Astrocyte (in vitro differentiated cells and primary cell): ENCODE measurements at regions not wholly inside any gene's neighbourhood (a gene's known extent, or its start where the extent isn't known, plus 50 kb on each side); places are given as distances from the start of the nearest gene placed in this dataset.

Experiments
- DNase-seq: peaks from one replicate; pipeline ENCODE4 v3.0.0-alpha.2; 2010; ENCODE audit warnings: low read depth
- FAIRE-seq: peaks from 2 replicates; lab custom pipeline; 2011; peaks lifted over from hg19 to GRCh38; lab: Jason Lieb, UNC
- H2AFZ ChIP-seq: 2 replicates; pipeline ENCODE4 v1.6.0; 2012; ENCODE audit warnings: low read depth, low read length, inconsistent platforms
- H3K27ac ChIP-seq: 2 replicates; pipeline ENCODE4 v1.5.1; 2011; ENCODE audit warnings: low read depth, low read length, inconsistent platforms
- H3K27me3 ChIP-seq: 2 replicates; pipeline ENCODE4 v1.6.0; 2011; ENCODE audit warnings: low read length, inconsistent platforms; ENCODE audit not compliant: insufficient read depth
- H3K36me3 ChIP-seq: 2 replicates; pipeline ENCODE4 v1.5.1; 2011; ENCODE audit warnings: low read length, inconsistent platforms; ENCODE audit not compliant: insufficient read depth
- H3K4me1 ChIP-seq: 2 replicates; pipeline ENCODE4 v1.5.1; 2011; ENCODE audit warnings: low read length, inconsistent platforms; ENCODE audit not compliant: insufficient read depth
- H3K4me2 ChIP-seq: 2 replicates; pipeline ENCODE4 v1.6.0; 2012; ENCODE audit warnings: low read length, inconsistent platforms
- H3K4me3 ChIP-seq: 2 replicates; pipeline ENCODE4 v1.5.1; 2011; ENCODE audit warnings: low read depth, mild to moderate bottlenecking, low read length, inconsistent platforms; ENCODE audit not compliant: insufficient read depth
- H3K79me2 ChIP-seq: 2 replicates; pipeline ENCODE4 v1.6.0; 2012; ENCODE audit warnings: mild to moderate bottlenecking, low read length, inconsistent platforms; ENCODE audit not compliant: insufficient read depth
- H3K9ac ChIP-seq: 2 replicates; pipeline ENCODE4 v1.6.0; 2012; ENCODE audit warnings: mild to moderate bottlenecking, low read length, inconsistent platforms
- H3K9me3 ChIP-seq: 2 replicates; pipeline ENCODE4 v1.5.1; 2012; ENCODE audit warnings: low read depth, mild to moderate bottlenecking, low read length, inconsistent platforms; ENCODE audit not compliant: insufficient read depth
- H4K20me1 ChIP-seq: 2 replicates; pipeline ENCODE4 v1.6.0; 2012; ENCODE audit warnings: low read length, inconsistent platforms; ENCODE audit not compliant: insufficient read depth
- H3K27ac Mint-ChIP-seq: one replicate; pipeline ENCODE4 v1.8.0; 2021; ENCODE audit warnings: mild to moderate bottlenecking, mixed read lengths; ENCODE audit not compliant: unreplicated experiment
- H3K27me3 Mint-ChIP-seq: one replicate; pipeline ENCODE4 v1.8.0; 2021; ENCODE audit warnings: low read depth, mixed read lengths; ENCODE audit not compliant: unreplicated experiment
- H3K36me3 Mint-ChIP-seq: one replicate; pipeline ENCODE4 v1.8.0; 2021; ENCODE audit warnings: low read depth, mixed read lengths; ENCODE audit not compliant: unreplicated experiment
- H3K4me1 Mint-ChIP-seq: one replicate; pipeline ENCODE4 v1.8.0; 2021; ENCODE audit warnings: low read depth, mixed read lengths; ENCODE audit not compliant: unreplicated experiment
- H3K4me3 Mint-ChIP-seq: one replicate; pipeline ENCODE4 v1.8.0; 2021; ENCODE audit warnings: mild to moderate bottlenecking, moderate library complexity, mixed read lengths; ENCODE audit not compliant: unreplicated experiment
- H3K9me3 Mint-ChIP-seq: one replicate; pipeline ENCODE4 v1.8.0; 2021; ENCODE audit warnings: mild to moderate bottlenecking, mixed read lengths; ENCODE audit not compliant: unreplicated experiment
- EZH2 ChIP-seq: IDR thresholded peaks from 2 replicates; pipeline ENCODE4 v1.6.1; 2012; ENCODE audit warnings: mild to moderate bottlenecking, low read length, inconsistent platforms; ENCODE audit not compliant: insufficient read depth
- TF ChIP-seq, protein P1 (sequence below): IDR thresholded peaks from 2 replicates; pipeline ENCODE4 v1.5.1; 2011; ENCODE audit warnings: low read depth, mild to moderate bottlenecking, inconsistent platforms, low read length, moderate library complexity; ENCODE audit not compliant: insufficient read depth

GRCh38 chr10:14435976-14436632 is 105.4 kb upstream of the FRMD4A start:
- H3K4me3 ChIP-seq, result no peak overlapping the region
- peaks cover 3% of the 10 kb centered on the region for H3K27me3 Mint-ChIP-seq
- H3K36me3 Mint-ChIP-seq, result no peaks in the 10 kb centered on the region
- H3K4me2 ChIP-seq, result no peak overlapping the region
- peaks cover 17% of the 10 kb centered on the region for H3K4me1 Mint-ChIP-seq
- no peak overlapping the region for H3K27ac Mint-ChIP-seq
- H3K27ac ChIP-seq, result no peak overlapping the region
- peak overlapping the region; percentile 20 for H3K4me3 Mint-ChIP-seq
- no peaks in the 10 kb centered on the region for H3K9me3 ChIP-seq
- H3K27me3 ChIP-seq, result no peaks in the 10 kb centered on the region
- H2AFZ ChIP-seq, result no peak overlapping the region
- H3K9ac ChIP-seq, result no peak overlapping the region
- no peaks in the 10 kb centered on the region for H4K20me1 ChIP-seq
- H3K4me1 ChIP-seq, result no peaks in the 10 kb centered on the region
- no peaks in the 10 kb centered on the region for H3K79me2 ChIP-seq
- H3K9me3 Mint-ChIP-seq, result no peaks in the 10 kb centered on the region
- FAIRE-seq, result no peak
- no peak for TF ChIP-seq EZH2
- TF ChIP-seq, protein P1, sequence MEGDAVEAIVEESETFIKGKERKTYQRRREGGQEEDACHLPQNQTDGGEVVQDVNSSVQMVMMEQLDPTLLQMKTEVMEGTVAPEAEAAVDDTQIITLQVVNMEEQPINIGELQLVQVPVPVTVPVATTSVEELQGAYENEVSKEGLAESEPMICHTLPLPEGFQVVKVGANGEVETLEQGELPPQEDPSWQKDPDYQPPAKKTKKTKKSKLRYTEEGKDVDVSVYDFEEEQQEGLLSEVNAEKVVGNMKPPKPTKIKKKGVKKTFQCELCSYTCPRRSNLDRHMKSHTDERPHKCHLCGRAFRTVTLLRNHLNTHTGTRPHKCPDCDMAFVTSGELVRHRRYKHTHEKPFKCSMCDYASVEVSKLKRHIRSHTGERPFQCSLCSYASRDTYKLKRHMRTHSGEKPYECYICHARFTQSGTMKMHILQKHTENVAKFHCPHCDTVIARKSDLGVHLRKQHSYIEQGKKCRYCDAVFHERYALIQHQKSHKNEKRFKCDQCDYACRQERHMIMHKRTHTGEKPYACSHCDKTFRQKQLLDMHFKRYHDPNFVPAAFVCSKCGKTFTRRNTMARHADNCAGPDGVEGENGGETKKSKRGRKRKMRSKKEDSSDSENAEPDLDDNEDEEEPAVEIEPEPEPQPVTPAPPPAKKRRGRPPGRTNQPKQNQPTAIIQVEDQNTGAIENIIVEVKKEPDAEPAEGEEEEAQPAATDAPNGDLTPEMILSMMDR, result no peak
- DNase-seq, result no peak
- H3K36me3 ChIP-seq, result no peaks in the 10 kb centered on the region

DNA sequence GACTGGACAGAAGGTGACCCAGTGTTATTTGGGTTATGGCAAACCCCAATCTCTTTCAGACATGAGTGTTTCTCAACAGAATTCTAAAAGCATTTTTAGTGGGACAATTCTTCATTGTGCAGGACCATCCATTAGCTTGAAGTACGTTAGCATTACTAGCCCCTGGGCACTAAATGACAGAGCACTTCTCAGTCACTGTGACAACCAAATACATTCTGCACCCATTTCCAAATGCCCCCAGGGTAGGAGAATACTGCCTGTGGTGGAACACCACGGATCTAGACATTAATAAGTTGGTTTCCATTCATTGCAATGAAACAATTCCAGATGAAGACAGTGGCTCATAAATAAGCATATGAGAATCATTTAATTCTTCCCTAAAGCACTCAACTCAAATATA is 102.4 kb upstream of the FRMD4A start:
- no peak for FAIRE-seq

GRCh38 chr10:14431868-14432267 is 101.1 kb upstream of the FRMD4A start:
- Histone ChIP-seq H2AFZ (no peak overlapping the region), H3K79me2 (no peaks in the 10 kb centered on the region), H3K27me3 (no peaks in the 10 kb centered on the region), H3K4me2 (no peak overlapping the region), H3K4me1 (no peaks in the 10 kb centered on the region), H3K36me3 (no peaks in the 10 kb centered on the region), H3K9me3 (no peaks in the 10 kb centered on the region), H3K27ac (no peak overlapping the region), H3K9ac (no peak overlapping the region), H3K4me3 (no peak overlapping the region), H4K20me1 (no peaks in the 10 kb centered on the region)
- DNase-seq (no peak), FAIRE-seq (no peak)
- H3K4me3 Mint-ChIP-seq, result no peak overlapping the region
- TF ChIP-seq, protein P1, result no peak
- no peak for TF ChIP-seq EZH2
- H3K4me1 Mint-ChIP-seq, result peaks cover 19% of the 10 kb centered on the region
- H3K36me3 Mint-ChIP-seq, result no peaks in the 10 kb centered on the region
- no peaks in the 10 kb centered on the region for H3K9me3 Mint-ChIP-seq
- H3K27me3 Mint-ChIP-seq, result no peaks in the 10 kb centered on the region
- no peak overlapping the region for H3K27ac Mint-ChIP-seq

More for the DNA sequence above, 102.4 kb upstream of the FRMD4A start:
- H3K36me3 Mint-ChIP-seq, result no peaks in the 10 kb centered on the region
- TF ChIP-seq EZH2, result no peak
- TF ChIP-seq, protein P1, result no peak
- no peaks in the 10 kb centered on the region for H3K79me2 ChIP-seq
- no peaks in the 10 kb centered on the region for H3K27me3 ChIP-seq
- H3K27me3 Mint-ChIP-seq, result no peaks in the 10 kb centered on the region
- H3K27ac ChIP-seq, result no peak overlapping the region
- no peak overlapping the region for H3K4me3 ChIP-seq
- H3K4me1 ChIP-seq, result no peaks in the 10 kb centered on the region
- H3K9me3 ChIP-seq, result no peaks in the 10 kb centered on the region
- no peaks in the 10 kb centered on the region for H3K36me3 ChIP-seq
- no peak overlapping the region for H3K9ac ChIP-seq
- H2AFZ ChIP-seq, result no peak overlapping the region
- H3K4me3 Mint-ChIP-seq, result no peak overlapping the region
- peaks cover 19% of the 10 kb centered on the region for H3K4me1 Mint-ChIP-seq
- no peaks in the 10 kb centered on the region for H3K9me3 Mint-ChIP-seq
- no peak for DNase-seq
- H3K4me2 ChIP-seq, result no peak overlapping the region
- H4K20me1 ChIP-seq, result no peaks in the 10 kb centered on the region
- no peak overlapping the region for H3K27ac Mint-ChIP-seq
